GM19239 (cell line): ENCODE measurements at regions not wholly inside any gene's neighbourhood (a gene's known extent, or its start where the extent isn't known, plus 50 kb on each side); places are given as distances from the start of the nearest gene placed in this dataset.

ENCODE experiments used
- DNase-seq: peaks from one replicate; pipeline ENCODE4 v3.0.0; 2011; ENCODE audit warnings: low spot score; ENCODE audit not compliant: insufficient read length
- FAIRE-seq: peaks from 2 replicates; lab custom pipeline; 2011; peaks lifted over from hg19 to GRCh38; lab: Jason Lieb, UNC

- DNase-seq, result no peak
Observed at GRCh38 chr2:220279840-220280239, 652.4 kb downstream of the SLC4A3 start.

GRCh38 chr2:220280736-220281135, 653.3 kb downstream of the SLC4A3 start:
- FAIRE-seq (no peak), DNase-seq (no peak)

More at GRCh38 chr2:220279840-220280239, 652.4 kb downstream of the SLC4A3 start:
- no peak for FAIRE-seq

GRCh38 chr2:220281771-220282170, 654.3 kb downstream of the SLC4A3 start:
- FAIRE-seq, result no peak

GRCh38 chr2:220282236-220282635, 654.8 kb downstream of the SLC4A3 start:
- FAIRE-seq (no peak), DNase-seq (no peak)

More at GRCh38 chr2:220281771-220282170, 654.3 kb downstream of the SLC4A3 start:
- DNase-seq, result no peak

GRCh38 chr2:220293966-220294365, 666.5 kb downstream of the SLC4A3 start:
- FAIRE-seq (no peak), DNase-seq (no peak)

- FAIRE-seq, result no peak
Observed at GRCh38 chr2:220296174-220296573, 668.7 kb downstream of the SLC4A3 start.

GRCh38 chr2:220297093-220297492, 669.7 kb downstream of the SLC4A3 start:
- FAIRE-seq, result no peak
- DNase-seq, result no peak

More at GRCh38 chr2:220296174-220296573, 668.7 kb downstream of the SLC4A3 start:
- DNase-seq, result no peak

- FAIRE-seq, result no peak
- DNase-seq, result no peak
Observed at GRCh38 chr2:220300806-220301205, 673.4 kb downstream of the SLC4A3 start.

- FAIRE-seq (no peak), DNase-seq (no peak)
Observed at GRCh38 chr2:220302756-220303155, 675.3 kb downstream of the SLC4A3 start.

GRCh38 chr2:220309215-220309614, 681.8 kb downstream of the SLC4A3 start:
- no peak for FAIRE-seq

GRCh38 chr2:220310451-220310861, 683.0 kb downstream of the SLC4A3 start:
- DNase-seq (no peak), FAIRE-seq (no peak)

More at GRCh38 chr2:220309215-220309614, 681.8 kb downstream of the SLC4A3 start:
- DNase-seq, result no peak

- FAIRE-seq (no peak), DNase-seq (no peak)
Observed at GRCh38 chr2:220315098-220315823, 687.8 kb downstream of the SLC4A3 start.

GRCh38 chr2:220318037-220318436, 690.6 kb downstream of the SLC4A3 start:
- DNase-seq (no peak), FAIRE-seq (no peak)

GRCh38 chr2:220318508-220318907, 691.1 kb downstream of the SLC4A3 start:
- FAIRE-seq, result no peak

GRCh38 chr2:220320326-220320725, 692.9 kb downstream of the SLC4A3 start:
- FAIRE-seq (no peak), DNase-seq (no peak)

More at GRCh38 chr2:220318508-220318907, 691.1 kb downstream of the SLC4A3 start:
- DNase-seq, result no peak

GRCh38 chr2:220332886-220333285, 705.5 kb downstream of the SLC4A3 start:
- FAIRE-seq (no peak), DNase-seq (no peak)

- FAIRE-seq (no peak), DNase-seq (no peak)
Observed at GRCh38 chr2:220334210-220334609, 706.8 kb downstream of the SLC4A3 start.

- DNase-seq (no peak), FAIRE-seq (no peak)
Observed at GRCh38 chr2:220334871-220335590, 707.6 kb downstream of the SLC4A3 start.

- DNase-seq (no peak), FAIRE-seq (no peak)
Observed at GRCh38 chr2:220335591-220335915, 708.1 kb downstream of the SLC4A3 start.

- FAIRE-seq, result no peak
Observed at GRCh38 chr2:220336771-220337170, 709.3 kb downstream of the SLC4A3 start.

GRCh38 chr2:220337611-220338440, 710.4 kb downstream of the SLC4A3 start:
- FAIRE-seq, result no peak

More at GRCh38 chr2:220336771-220337170, 709.3 kb downstream of the SLC4A3 start:
- no peak for DNase-seq

More at GRCh38 chr2:220337611-220338440, 710.4 kb downstream of the SLC4A3 start:
- DNase-seq, result no peak
